ENCODE measurements at regions not wholly inside any gene's neighbourhood (a gene's known extent, or its start where the extent isn't known, plus 50 kb on each side); places are given as distances from the start of the nearest gene placed in this dataset.
"Not testable (repeated sequence)": the region's sequence is repeated elsewhere in the genome, so short reads cannot be mapped to it uniquely, and the experiment has no call there.

- not testable (repeated sequence) for DNase-seq (ENCODE audit: low read depth)
These were observed 188.0 kb downstream of the MMUT start for GRCh38 chr6:49274809-49275769.

- DNase-seq (ENCODE audit: low read depth) = peak; percentile 9
These were observed 193.9 kb downstream of the MMUT start for GRCh38 chr6:49269190-49269589.

GRCh38 chr6:49264909-49265308, 198.1 kb downstream of the MMUT start:
- no peak for DNase-seq (ENCODE audit: low read depth)

GRCh38 chr6:49264496-49264895, 198.6 kb downstream of the MMUT start:
- DNase-seq (ENCODE audit: low read depth) = no peak

GRCh38 chr6:49257549-49257948, 205.5 kb downstream of the MMUT start:
- no peak for DNase-seq (ENCODE audit: low read depth)

GRCh38 chr6:49255335-49255734, 207.7 kb downstream of the MMUT start:
- DNase-seq (ENCODE audit: low read depth) = no peak

- no peak for DNase-seq (ENCODE audit: low read depth)
These were observed 210.2 kb downstream of the MMUT start for GRCh38 chr6:49252901-49253300.

- DNase-seq (ENCODE audit: low read depth) = no peak
These were observed 229.6 kb downstream of the MMUT start for GRCh38 chr6:49233483-49233882.

GRCh38 chr6:49225471-49225870, 237.6 kb downstream of the MMUT start:
- no peak for DNase-seq (ENCODE audit: low read depth)

GRCh38 chr6:49220293-49220692, 242.8 kb downstream of the MMUT start:
- no peak for DNase-seq (ENCODE audit: low read depth)

GRCh38 chr6:49205526-49205925, 257.5 kb downstream of the MMUT start:
- DNase-seq (ENCODE audit: low read depth) = no peak

GRCh38 chr6:49202924-49203536, 260.0 kb downstream of the MMUT start:
- DNase-seq (ENCODE audit: low read depth) = no peak

GRCh38 chr6:49198015-49198414, 265.0 kb downstream of the MMUT start:
- DNase-seq (ENCODE audit: low read depth) = no peak

- not testable (repeated sequence) for DNase-seq (ENCODE audit: low read depth)
These were observed 300.7 kb downstream of the MMUT start for GRCh38 chr6:49162379-49162778.

GRCh38 chr6:49155316-49155715, 307.7 kb downstream of the MMUT start:
- no peak for DNase-seq (ENCODE audit: low read depth)

- no peak for DNase-seq (ENCODE audit: low read depth)
These were observed 311.1 kb downstream of the MMUT start for GRCh38 chr6:49151957-49152356.

GRCh38 chr6:49151461-49151860, 311.6 kb downstream of the MMUT start:
- no peak for DNase-seq (ENCODE audit: low read depth)

- no peak for DNase-seq (ENCODE audit: low read depth)
These were observed 312.0 kb downstream of the MMUT start for GRCh38 chr6:49151033-49151432.

GRCh38 chr6:49145280-49145679, 317.8 kb downstream of the MMUT start:
- no peak for DNase-seq (ENCODE audit: low read depth)

GRCh38 chr6:49142421-49143151, 320.5 kb downstream of the MMUT start:
- DNase-seq (ENCODE audit: low read depth) = no peak

- no peak for DNase-seq (ENCODE audit: low read depth)
These were observed 341.1 kb downstream of the MMUT start for GRCh38 chr6:49121970-49122369.

GRCh38 chr6:49118478-49118877, 344.6 kb downstream of the MMUT start:
- no peak for DNase-seq (ENCODE audit: low read depth)

- no peak for DNase-seq (ENCODE audit: low read depth)
These were observed 352.1 kb downstream of the MMUT start for GRCh38 chr6:49110916-49111315.

All from EH (cell line).